ENCODE measurements at regions not wholly inside any gene's neighbourhood (a gene's known extent, or its start where the extent isn't known, plus 50 kb on each side); places are given as distances from the start of the nearest gene placed in this dataset.

DNA sequence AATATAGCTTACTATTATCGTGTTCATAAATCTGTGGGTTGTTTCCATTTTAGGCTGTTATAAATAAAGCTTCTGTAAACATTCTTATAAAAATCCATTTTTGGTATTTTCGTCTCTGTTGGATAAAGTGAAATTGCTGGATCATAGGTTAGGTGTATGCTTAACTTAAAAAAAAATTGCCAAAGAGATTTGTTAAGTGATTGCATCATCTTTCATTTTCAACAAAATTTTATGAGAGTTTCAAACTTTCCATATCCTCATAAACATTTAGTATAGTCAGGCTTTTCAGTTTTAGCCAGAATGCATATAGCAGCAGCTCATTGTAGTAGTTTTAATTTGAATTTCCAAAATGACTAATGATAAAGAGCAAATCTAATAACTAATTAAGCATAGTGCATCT lies 146.7 kb upstream of the CNTN5 start:
- TF ChIP-seq TP53 (CRISPR knock-in tag; IDR thresholded peaks at IDR 0.05), result no peak
- TF ChIP-seq MAZ (IDR thresholded peaks at IDR 0.05; ENCODE audit: borderline replicate concordance, low read depth, low read length), result no peak
- no peak for TF ChIP-seq ZSCAN20 (CRISPR knock-in tag; IDR thresholded peaks at IDR 0.05)
- TF ChIP-seq POLR2AphosphoS2 (conservative IDR thresholded peaks at IDR 0.05; ENCODE audit: low read length), result no peak
- TF ChIP-seq, protein P1, sequence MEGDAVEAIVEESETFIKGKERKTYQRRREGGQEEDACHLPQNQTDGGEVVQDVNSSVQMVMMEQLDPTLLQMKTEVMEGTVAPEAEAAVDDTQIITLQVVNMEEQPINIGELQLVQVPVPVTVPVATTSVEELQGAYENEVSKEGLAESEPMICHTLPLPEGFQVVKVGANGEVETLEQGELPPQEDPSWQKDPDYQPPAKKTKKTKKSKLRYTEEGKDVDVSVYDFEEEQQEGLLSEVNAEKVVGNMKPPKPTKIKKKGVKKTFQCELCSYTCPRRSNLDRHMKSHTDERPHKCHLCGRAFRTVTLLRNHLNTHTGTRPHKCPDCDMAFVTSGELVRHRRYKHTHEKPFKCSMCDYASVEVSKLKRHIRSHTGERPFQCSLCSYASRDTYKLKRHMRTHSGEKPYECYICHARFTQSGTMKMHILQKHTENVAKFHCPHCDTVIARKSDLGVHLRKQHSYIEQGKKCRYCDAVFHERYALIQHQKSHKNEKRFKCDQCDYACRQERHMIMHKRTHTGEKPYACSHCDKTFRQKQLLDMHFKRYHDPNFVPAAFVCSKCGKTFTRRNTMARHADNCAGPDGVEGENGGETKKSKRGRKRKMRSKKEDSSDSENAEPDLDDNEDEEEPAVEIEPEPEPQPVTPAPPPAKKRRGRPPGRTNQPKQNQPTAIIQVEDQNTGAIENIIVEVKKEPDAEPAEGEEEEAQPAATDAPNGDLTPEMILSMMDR (IDR thresholded peaks at IDR 0.05), result no peak
- no peak for TF ChIP-seq EP300 (IDR thresholded peaks at IDR 0.05)
- no peak for TF ChIP-seq MAX (IDR thresholded peaks at IDR 0.05)
- TF ChIP-seq, protein P2, sequence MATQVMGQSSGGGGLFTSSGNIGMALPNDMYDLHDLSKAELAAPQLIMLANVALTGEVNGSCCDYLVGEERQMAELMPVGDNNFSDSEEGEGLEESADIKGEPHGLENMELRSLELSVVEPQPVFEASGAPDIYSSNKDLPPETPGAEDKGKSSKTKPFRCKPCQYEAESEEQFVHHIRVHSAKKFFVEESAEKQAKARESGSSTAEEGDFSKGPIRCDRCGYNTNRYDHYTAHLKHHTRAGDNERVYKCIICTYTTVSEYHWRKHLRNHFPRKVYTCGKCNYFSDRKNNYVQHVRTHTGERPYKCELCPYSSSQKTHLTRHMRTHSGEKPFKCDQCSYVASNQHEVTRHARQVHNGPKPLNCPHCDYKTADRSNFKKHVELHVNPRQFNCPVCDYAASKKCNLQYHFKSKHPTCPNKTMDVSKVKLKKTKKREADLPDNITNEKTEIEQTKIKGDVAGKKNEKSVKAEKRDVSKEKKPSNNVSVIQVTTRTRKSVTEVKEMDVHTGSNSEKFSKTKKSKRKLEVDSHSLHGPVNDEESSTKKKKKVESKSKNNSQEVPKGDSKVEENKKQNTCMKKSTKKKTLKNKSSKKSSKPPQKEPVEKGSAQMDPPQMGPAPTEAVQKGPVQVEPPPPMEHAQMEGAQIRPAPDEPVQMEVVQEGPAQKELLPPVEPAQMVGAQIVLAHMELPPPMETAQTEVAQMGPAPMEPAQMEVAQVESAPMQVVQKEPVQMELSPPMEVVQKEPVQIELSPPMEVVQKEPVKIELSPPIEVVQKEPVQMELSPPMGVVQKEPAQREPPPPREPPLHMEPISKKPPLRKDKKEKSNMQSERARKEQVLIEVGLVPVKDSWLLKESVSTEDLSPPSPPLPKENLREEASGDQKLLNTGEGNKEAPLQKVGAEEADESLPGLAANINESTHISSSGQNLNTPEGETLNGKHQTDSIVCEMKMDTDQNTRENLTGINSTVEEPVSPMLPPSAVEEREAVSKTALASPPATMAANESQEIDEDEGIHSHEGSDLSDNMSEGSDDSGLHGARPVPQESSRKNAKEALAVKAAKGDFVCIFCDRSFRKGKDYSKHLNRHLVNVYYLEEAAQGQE (IDR thresholded peaks at IDR 0.05), result no peak
- no peak for TF ChIP-seq ZFP36 (IDR thresholded peaks at IDR 0.05; ENCODE audit: borderline replicate concordance, partially characterized antibody)
- TF ChIP-seq RAD21 (conservative IDR thresholded peaks at IDR 0.05 in 1 of 2, IDR thresholded peaks at IDR 0.05 in 1 of 2), result no peak

All from A549 (cell line).